ENCODE measurements at regions not wholly inside any gene's neighbourhood (a gene's known extent, or its start where the extent isn't known, plus 50 kb on each side); places are given as distances from the start of the nearest gene placed in this dataset.

- TF ChIP-seq CTCF (IDR thresholded peaks at IDR 0.05) (no peak), POLR2A (IDR thresholded peaks at IDR 0.05) (no peak)
These were observed 69.8 kb upstream of the AMOT start for GRCh38 chrX:112910418-112910817.
